Activated naive CD4-positive, alpha-beta T cell treated with anti-CD3 and anti-CD28 coated beads, Interleukin-2, amount 10 ng/mL, durations not matched to agents 7 days and 5 days (primary cell): ENCODE measurements at regions not wholly inside any gene's neighbourhood (a gene's known extent, or its start where the extent isn't known, plus 50 kb on each side); places are given as distances from the start of the nearest gene placed in this dataset.

Source experiments
- CTCF ChIA-PET: fragments of 350-600 bp; sonication (Branson Sonifier 250); formaldehyde crosslinking; loops from one replicate; lab custom pipeline; 2021; ENCODE audit warnings: antibody characterized with exemption; lab: Charles Lee
- DNase-seq: peaks from one replicate; pipeline ENCODE4 v3.0.0-alpha.2; 2020
- H3K27ac Mint-ChIP-seq: one replicate; pipeline ENCODE4 v1.8.0; 2021; ENCODE audit warnings: mild to moderate bottlenecking, moderate library complexity, mixed read lengths
- H3K27me3 Mint-ChIP-seq: one replicate; pipeline ENCODE4 v1.8.0; 2021; ENCODE audit warnings: mild to moderate bottlenecking, mixed read lengths
- H3K36me3 Mint-ChIP-seq: one replicate; pipeline ENCODE4 v1.8.0; 2021; ENCODE audit warnings: mixed read lengths
- H3K4me1 Mint-ChIP-seq: one replicate; pipeline ENCODE4 v1.8.0; 2021; ENCODE audit warnings: mixed read lengths
- H3K4me3 Mint-ChIP-seq: one replicate; pipeline ENCODE4 v1.8.0; 2021; ENCODE audit warnings: mild to moderate bottlenecking, moderate library complexity, mixed read lengths
- H3K9me3 Mint-ChIP-seq: one replicate; pipeline ENCODE4 v1.8.0; 2021; ENCODE audit warnings: mixed read lengths

DNA sequence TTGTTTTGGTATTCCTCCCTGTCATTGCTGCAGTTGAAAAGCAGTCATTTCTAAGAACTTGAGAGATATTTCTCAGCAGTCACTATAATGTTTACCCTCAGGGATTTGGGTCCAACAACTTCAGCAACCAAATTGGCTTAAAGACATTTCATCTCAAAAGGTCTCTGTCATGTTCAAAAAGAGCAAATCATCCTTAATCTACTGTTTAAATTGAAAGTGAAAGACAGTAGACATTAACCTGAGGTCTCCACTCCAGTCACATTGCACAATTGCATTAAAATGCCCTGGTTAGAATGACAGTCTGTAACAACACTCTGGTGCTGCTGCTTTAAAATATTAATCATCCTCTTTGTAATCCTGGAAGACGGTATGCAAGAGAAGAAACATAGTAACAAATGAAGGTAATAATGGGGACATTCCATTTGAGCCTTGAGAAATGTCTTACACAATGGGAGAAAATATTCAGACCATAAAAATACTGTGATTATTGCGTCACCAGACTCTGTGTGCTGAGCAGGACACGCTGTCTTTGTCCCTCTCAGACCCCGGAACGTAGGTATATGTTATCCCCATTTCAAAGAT is 90.2 kb upstream of the UNC5C start:
- Mint-ChIP-seq H3K27me3 (no peaks in the 10 kb centered on the region), H3K27ac (no peak overlapping the region), H3K36me3 (no peaks in the 10 kb centered on the region), H3K4me3 (no peak overlapping the region), H3K4me1 (peaks cover 5% of the 10 kb centered on the region), H3K9me3 (no peaks in the 10 kb centered on the region)
- no peak for DNase-seq
- CTCF ChIA-PET = no interaction called here

DNA sequence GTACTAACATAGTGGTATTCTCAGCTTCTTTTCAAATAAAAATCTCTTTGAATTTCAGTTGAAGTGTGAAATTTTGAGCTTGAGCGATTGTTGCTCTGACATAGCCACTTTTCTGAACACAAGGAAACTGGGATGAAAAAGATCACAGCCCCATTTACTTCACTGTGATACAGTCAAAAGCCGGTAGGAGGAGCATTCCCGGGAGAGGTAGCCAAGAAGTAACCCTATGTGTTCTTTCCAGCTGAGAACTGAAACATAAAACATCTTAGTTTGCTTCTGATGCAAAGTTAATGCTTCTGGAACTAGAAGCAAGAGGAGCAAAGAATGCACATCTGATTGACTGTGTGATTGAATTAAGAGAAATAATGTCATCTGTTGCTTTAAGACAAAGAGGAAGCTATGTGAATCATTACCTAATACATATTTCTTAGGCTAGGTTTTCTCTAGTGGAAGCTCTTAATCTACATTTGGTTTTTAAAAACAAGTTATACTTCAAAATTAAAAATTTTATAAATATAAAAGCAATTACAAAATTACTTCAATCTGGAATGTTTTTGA is 88.3 kb upstream of the UNC5C start:
- no peak overlapping the region for H3K27ac Mint-ChIP-seq
- H3K4me3 Mint-ChIP-seq = no peak overlapping the region
- no peaks in the 10 kb centered on the region for H3K27me3 Mint-ChIP-seq
- H3K9me3 Mint-ChIP-seq = no peaks in the 10 kb centered on the region
- no peak for DNase-seq
- CTCF ChIA-PET = no interaction called here
- H3K4me1 Mint-ChIP-seq = peaks cover 5% of the 10 kb centered on the region
- no peaks in the 10 kb centered on the region for H3K36me3 Mint-ChIP-seq

DNA sequence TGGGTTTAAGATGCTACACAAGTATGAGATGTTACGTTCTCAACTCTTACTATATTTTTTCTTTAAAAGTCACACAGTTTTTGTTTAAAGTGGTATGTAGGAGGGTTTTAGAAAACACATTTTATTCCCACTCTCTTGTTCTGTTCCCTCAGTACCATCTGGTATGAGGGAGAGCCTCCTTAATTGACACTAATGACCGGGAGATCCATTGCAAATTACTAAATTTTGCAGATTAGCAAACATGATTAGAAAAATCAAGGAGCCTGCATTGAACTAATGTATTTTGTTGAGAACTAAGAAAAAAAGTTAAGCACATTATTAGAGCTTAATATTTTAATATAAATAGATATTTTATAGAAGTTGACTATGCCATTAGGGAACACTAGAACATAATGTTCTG is 87.3 kb upstream of the UNC5C start:
- H3K36me3 Mint-ChIP-seq = no peaks in the 10 kb centered on the region

DNA sequence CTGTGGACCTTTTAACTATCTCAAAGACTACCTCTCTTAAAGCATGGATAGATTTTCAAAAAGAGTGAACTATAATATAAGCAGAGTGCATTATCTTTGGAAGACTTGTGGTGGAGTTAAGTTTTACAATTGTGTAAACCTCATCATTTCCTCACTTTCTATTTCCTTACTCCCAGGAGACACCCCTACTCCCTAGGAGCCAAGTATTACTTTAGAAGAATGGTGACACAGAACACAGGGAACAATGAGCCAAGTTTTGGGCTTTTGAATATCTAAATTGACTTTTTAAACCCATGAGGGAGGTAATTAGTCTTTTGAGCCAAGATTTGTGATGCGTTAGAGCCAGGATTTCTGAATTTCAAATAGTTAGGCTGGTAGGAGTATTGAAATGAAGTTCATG is 78.9 kb upstream of the UNC5C start:
- no peaks in the 10 kb centered on the region for H3K36me3 Mint-ChIP-seq
- H3K4me1 Mint-ChIP-seq = no peaks in the 10 kb centered on the region
- H3K27ac Mint-ChIP-seq = no peak overlapping the region
- H3K27me3 Mint-ChIP-seq = no peaks in the 10 kb centered on the region
- CTCF ChIA-PET = no interaction called here
- no peak overlapping the region for H3K4me3 Mint-ChIP-seq
- no peak for DNase-seq
- no peaks in the 10 kb centered on the region for H3K9me3 Mint-ChIP-seq

More for the DNA sequence above, 87.3 kb upstream of the UNC5C start:
- Mint-ChIP-seq H3K4me3 (no peak overlapping the region), H3K9me3 (no peaks in the 10 kb centered on the region), H3K4me1 (peaks cover 5% of the 10 kb centered on the region), H3K27me3 (no peaks in the 10 kb centered on the region), H3K27ac (no peak overlapping the region)
- no peak for DNase-seq
- CTCF ChIA-PET = no interaction called here

DNA sequence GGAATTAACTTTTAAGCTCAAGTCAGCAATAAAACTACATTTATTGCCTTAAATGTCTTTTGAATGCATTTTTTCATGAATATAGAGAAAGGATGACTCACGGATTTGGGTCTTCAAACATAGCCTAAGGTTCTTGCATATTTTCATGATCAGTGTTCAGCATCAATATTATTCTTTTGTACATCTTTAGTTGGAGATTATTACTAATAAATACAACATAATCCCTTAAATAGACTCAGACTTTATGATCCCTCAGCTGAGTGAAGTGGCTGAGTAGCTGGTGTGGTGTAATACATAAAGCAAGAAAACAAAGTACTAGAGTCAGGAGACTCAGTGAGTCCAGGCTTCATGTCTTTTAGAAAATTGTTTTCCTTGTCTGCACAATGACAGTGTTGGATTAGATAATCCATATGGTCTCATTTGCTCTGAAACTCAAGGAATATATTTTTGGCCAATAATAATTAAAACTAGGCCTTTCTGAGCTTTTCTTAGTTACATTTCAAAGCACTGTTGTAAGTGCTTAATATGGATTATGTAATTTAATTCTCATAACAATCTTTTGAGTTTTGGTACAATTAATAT is 78.3 kb upstream of the UNC5C start:
- DNase-seq = no peak
- H3K4me1 Mint-ChIP-seq = no peaks in the 10 kb centered on the region
- H3K27me3 Mint-ChIP-seq = no peaks in the 10 kb centered on the region
- CTCF ChIA-PET = no interaction called here
- H3K4me3 Mint-ChIP-seq = no peak overlapping the region
- H3K36me3 Mint-ChIP-seq = no peaks in the 10 kb centered on the region
- H3K27ac Mint-ChIP-seq = no peak overlapping the region
- H3K9me3 Mint-ChIP-seq = no peaks in the 10 kb centered on the region

DNA sequence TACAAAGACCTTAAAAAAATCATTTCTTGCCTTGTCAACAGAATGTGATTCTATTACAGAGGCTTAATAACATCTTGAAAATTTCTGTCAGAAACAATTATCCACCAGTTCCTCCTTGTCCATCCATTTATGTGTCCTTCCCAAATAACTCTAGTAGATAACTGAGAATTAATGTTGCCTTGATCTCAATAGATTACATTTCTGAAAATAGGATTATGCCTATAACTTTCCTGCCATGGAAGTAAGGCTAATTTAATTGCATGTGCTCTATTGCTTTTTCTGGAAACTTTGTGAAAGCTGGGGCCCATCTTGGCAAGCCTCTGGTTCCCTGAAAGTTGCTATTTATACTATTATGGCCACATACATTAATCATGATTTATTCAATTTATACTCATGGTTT is 76.2 kb upstream of the UNC5C start:
- Mint-ChIP-seq H3K4me1 (no peaks in the 10 kb centered on the region), H3K27ac (no peak overlapping the region)
- CTCF ChIA-PET = no interaction called here

DNA sequence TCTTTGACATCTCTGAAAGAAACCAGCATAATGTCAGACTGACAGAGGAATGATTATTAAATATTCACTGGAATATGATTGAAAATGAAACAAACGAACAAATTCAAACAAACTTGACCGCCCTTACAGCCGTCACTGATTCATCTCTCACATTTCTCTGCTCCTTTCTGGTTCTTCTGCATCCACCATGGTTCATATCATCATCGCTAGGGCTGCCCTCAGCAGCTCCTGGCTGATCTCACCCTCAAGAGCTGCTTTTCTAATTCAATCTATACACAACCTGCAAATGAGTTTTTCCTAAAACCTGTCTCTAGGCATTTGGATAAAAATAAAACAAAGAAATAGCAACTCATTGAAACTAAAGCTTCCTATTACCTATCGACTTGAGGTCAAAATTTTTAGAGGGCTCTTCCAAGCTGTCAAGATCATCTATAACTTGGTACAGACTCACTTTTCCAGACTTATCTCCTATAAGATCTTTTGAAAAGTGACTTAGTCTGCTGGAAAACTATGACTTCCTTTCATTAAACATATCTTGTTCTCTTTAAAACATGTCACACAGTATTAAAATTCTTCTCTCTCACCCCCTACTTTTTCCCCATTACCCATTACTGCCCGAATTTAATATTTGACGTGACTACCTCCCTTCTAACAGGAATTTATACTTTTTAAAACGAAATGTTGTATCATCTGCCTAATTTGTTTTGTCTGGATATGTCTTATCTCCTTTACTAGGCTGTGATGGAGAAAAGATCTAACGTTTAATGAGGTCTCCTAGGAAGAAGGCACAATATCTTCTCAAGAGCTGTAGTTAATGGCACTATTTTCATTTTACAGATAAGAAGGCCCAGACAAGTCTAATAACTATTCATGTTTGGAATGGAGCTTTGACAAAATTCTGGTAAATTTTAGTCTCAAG is 71.0 kb upstream of the UNC5C start:
- no peaks in the 10 kb centered on the region for H3K27me3 Mint-ChIP-seq
- H3K4me3 Mint-ChIP-seq = no peak overlapping the region
- CTCF ChIA-PET = no interaction called here
- H3K9me3 Mint-ChIP-seq = no peaks in the 10 kb centered on the region
- no peak overlapping the region for H3K27ac Mint-ChIP-seq
- H3K4me1 Mint-ChIP-seq = no peaks in the 10 kb centered on the region
- no peak for DNase-seq
- H3K36me3 Mint-ChIP-seq = no peaks in the 10 kb centered on the region

More for the DNA sequence above, 76.2 kb upstream of the UNC5C start:
- no peaks in the 10 kb centered on the region for H3K9me3 Mint-ChIP-seq
- H3K4me3 Mint-ChIP-seq = no peak overlapping the region
- H3K27me3 Mint-ChIP-seq = no peaks in the 10 kb centered on the region
- H3K36me3 Mint-ChIP-seq = no peaks in the 10 kb centered on the region
- DNase-seq = no peak

DNA sequence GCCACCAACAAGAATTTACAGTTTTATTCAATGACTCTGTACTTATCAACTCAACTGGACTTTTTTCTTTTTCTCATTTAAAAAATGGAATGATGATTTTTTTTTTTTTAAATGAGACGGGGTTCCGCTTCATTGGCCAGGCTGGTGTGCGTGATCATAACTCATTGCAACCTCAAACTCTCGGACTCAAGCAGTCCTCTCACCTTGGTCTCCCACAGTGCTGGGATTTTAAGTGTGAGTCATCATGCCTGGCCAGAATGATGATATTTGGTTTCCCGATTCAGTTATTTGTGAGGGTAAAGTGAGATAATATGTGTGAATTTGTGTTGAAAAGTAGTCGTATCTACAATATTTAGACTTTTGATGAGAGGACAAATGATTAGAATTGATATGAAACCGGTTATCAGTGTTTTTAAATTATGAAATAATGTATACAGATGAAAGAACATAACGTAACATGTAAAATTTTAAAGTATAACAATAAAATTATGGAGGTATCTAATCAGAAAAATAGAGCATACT is 66.0 kb upstream of the UNC5C start:
- H3K4me3 Mint-ChIP-seq = no peak overlapping the region
- no peaks in the 10 kb centered on the region for H3K27me3 Mint-ChIP-seq
- DNase-seq = no peak
- H3K9me3 Mint-ChIP-seq = no peaks in the 10 kb centered on the region
- H3K36me3 Mint-ChIP-seq = no peaks in the 10 kb centered on the region
- no peak overlapping the region for H3K27ac Mint-ChIP-seq
- H3K4me1 Mint-ChIP-seq = no peaks in the 10 kb centered on the region
- CTCF ChIA-PET = no interaction called here

DNA sequence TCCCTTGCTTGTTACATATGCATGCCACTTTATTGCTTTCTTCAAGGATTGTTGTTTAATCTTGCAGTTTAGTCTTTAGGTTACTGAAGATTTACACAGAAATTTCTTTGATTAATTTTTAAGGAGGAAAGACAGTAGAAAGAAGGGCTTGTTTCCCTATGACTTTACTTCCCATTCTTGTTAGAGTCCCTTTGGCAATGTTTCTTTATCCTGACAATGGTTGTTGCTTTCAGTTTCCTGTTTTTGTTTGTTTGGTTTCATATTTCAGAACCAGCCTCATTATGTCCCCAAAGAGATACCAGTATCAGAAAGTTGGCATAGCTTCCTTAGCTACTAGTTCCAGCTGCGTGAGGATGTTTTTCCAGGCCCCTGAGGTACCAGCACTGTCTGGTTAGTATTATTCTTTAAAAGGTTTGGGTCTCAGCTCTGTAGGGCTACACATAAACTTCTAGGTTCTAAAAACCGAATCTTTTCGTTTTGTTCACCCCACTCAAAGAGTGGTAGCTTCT is 61.3 kb upstream of the UNC5C start:
- CTCF ChIA-PET = no interaction called here
- H3K9me3 Mint-ChIP-seq = no peaks in the 10 kb centered on the region

DNA sequence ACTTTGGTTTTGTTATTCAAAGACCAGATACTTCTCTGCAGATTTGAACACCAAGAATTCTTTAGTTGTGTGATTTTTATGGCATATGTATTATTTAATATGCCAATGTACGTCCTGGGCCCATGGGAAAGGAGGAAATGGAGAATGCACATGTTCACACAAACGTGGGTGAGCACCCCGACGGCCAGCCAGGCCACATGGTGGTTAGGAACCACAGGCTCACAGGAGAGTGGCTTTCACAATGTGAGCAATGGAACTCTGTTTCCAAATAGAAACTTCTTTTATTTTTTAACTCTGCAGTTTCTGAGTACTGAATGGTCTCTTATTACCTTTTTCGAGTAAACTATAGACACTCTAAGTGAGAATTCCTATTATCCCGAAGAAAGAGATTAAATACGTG is 58.0 kb upstream of the UNC5C start:
- no peak for DNase-seq
- CTCF ChIA-PET = no interaction called here
- Mint-ChIP-seq H3K4me1 (no peaks in the 10 kb centered on the region), H3K27ac (no peak overlapping the region), H3K4me3 (no peak overlapping the region), H3K27me3 (no peaks in the 10 kb centered on the region), H3K36me3 (no peaks in the 10 kb centered on the region), H3K9me3 (no peaks in the 10 kb centered on the region)

More for the DNA sequence above, 61.3 kb upstream of the UNC5C start:
- H3K27me3 Mint-ChIP-seq = no peaks in the 10 kb centered on the region
- no peak overlapping the region for H3K4me3 Mint-ChIP-seq
- no peak for DNase-seq
- no peak overlapping the region for H3K27ac Mint-ChIP-seq
- no peaks in the 10 kb centered on the region for H3K36me3 Mint-ChIP-seq
- no peaks in the 10 kb centered on the region for H3K4me1 Mint-ChIP-seq

DNA sequence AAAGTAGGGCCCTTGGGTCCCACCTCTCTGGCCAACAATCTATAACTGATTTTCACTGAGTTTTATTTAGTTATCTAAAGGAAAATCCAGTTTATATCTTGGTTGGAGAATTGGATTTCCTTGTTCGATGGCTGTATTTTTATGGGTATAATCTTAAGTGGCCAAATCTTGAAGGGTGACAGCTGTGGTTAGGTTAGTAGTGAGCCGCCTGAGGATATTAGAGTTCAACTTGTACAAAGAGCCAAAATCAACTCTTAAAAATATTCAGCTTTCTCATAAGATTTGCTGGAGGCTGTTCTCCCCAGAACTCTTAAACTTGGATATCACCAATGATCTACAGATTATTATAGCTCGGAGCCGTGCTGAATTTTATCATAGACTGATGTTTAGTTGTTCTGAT is 54.6 kb upstream of the UNC5C start:
- Mint-ChIP-seq H3K4me3 (no peak overlapping the region), H3K36me3 (no peaks in the 10 kb centered on the region), H3K27me3 (no peaks in the 10 kb centered on the region), H3K27ac (no peak overlapping the region), H3K4me1 (peaks cover 2% of the 10 kb centered on the region), H3K9me3 (no peaks in the 10 kb centered on the region)
- no peak for DNase-seq
- CTCF ChIA-PET = no interaction called here

DNA sequence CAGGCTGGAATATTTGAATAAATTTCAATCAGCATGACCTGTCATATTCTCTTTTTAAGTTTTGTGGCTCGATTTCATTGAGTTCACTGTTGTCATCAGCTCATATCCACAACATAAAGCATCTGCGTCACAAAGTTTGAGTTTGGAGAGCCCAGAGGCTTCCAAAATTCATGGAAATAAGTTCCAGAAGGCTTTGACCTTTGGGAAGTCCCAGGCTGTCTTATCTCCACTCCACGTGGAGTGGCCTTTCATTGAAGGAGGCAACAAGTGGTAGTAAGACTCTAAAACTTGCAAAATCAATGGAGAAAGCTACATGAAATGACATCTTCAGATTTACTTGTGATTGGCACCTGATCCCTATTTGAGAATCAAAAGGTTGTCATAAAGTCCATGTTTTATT is 54.1 kb upstream of the UNC5C start:
- no peak overlapping the region for H3K27ac Mint-ChIP-seq
- no peaks in the 10 kb centered on the region for H3K27me3 Mint-ChIP-seq
- H3K4me1 Mint-ChIP-seq = peaks cover 2% of the 10 kb centered on the region
- no peaks in the 10 kb centered on the region for H3K9me3 Mint-ChIP-seq
- H3K4me3 Mint-ChIP-seq = no peak overlapping the region
- CTCF ChIA-PET = no interaction called here
- H3K36me3 Mint-ChIP-seq = no peaks in the 10 kb centered on the region
- DNase-seq = no peak

DNA sequence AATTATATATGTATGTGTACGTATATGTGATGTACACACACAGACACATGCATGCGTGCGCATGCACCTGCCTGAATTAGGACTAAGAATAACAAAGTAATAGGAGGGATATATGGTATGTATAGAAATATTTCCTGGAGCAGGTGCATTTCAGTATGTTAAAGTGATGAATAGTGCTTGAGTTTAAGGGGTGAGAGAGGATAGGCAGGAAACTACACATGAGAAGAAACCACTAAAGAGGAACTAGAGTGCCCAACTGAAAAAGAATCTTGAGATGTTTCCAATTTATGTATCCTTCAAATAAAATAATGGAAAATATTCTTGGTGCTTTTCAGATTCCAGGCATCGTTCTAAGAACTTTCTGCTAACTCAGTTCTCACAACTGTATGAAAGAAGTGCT is 52.6 kb upstream of the UNC5C start:
- no peaks in the 10 kb centered on the region for H3K9me3 Mint-ChIP-seq
- peaks cover 2% of the 10 kb centered on the region for H3K4me1 Mint-ChIP-seq
- no peaks in the 10 kb centered on the region for H3K27me3 Mint-ChIP-seq
- no peak overlapping the region for H3K4me3 Mint-ChIP-seq
- H3K27ac Mint-ChIP-seq = no peak overlapping the region
- no peaks in the 10 kb centered on the region for H3K36me3 Mint-ChIP-seq
- CTCF ChIA-PET = no interaction called here
- no peak for DNase-seq

DNA sequence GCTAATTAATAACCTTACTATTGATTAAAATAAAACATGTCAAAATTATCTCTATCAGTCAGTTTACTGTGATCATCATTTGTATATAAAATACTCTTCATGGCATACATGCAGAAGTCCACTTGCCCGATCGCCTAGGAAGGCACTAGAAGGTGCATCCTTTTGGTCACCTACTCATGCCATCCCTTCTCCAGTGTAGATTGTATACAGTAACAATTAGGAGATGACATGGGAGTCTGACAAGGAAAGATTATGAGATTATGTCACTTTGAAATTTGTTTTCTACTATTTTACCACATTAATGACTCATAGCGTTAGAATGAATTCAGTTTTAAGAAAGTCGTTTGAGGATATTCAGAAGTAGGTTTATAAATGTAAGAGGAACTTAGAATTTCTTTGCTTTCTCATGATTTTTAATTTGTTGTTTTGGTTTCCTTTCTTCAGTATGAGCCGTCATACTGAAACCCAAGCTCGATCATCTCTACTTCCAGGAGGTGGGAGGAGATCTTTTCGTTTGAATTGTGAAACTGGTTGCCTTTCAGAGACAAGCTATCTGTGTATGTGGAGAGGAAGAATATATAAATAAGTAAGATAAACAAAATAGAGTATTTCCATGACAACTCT is 51.1 kb upstream of the UNC5C start:
- H3K4me1 Mint-ChIP-seq = peaks cover 2% of the 10 kb centered on the region
- H3K4me3 Mint-ChIP-seq = no peak overlapping the region
- no peaks in the 10 kb centered on the region for H3K9me3 Mint-ChIP-seq
- CTCF ChIA-PET = no interaction called here
- DNase-seq = no peak
- no peak overlapping the region for H3K27ac Mint-ChIP-seq
- H3K27me3 Mint-ChIP-seq = no peaks in the 10 kb centered on the region
- H3K36me3 Mint-ChIP-seq = no peaks in the 10 kb centered on the region
